Stimulated activated CD4-positive, alpha-beta T cell treated with anti-CD3 and anti-CD28 coated beads, Interleukin-4, amount 100 ng/mL, for 24 hours (primary cell): ENCODE measurements at regions not wholly inside any gene's neighbourhood (a gene's known extent, or its start where the extent isn't known, plus 50 kb on each side); places are given as distances from the start of the nearest gene placed in this dataset.
"Not testable (repeated sequence)": the region's sequence is repeated elsewhere in the genome, so short reads cannot be mapped to it uniquely, and the experiment has no call there.

Experiments
- DNase-seq: peaks from one replicate; pipeline ENCODE4 v3.0.0-alpha.2; 2020

GRCh38 chr2:17184512-17184911 lies 333.7 kb downstream of the RAD51AP2 start:
- DNase-seq, result no peak

- DNase-seq, result no peak
Observed at GRCh38 chr2:17182399-17182798, 335.8 kb downstream of the RAD51AP2 start.

- DNase-seq, result no peak
Observed at GRCh38 chr2:17181051-17181752, 337.0 kb downstream of the RAD51AP2 start.

- DNase-seq, result no peak
Observed at GRCh38 chr2:17179145-17179808, 339.0 kb downstream of the RAD51AP2 start.

GRCh38 chr2:17177088-17177487 lies 341.2 kb downstream of the RAD51AP2 start:
- DNase-seq, result no peak

- DNase-seq, result no peak
Observed at GRCh38 chr2:17171446-17172049, 346.7 kb downstream of the RAD51AP2 start.

GRCh38 chr2:17166506-17166905 lies 351.7 kb downstream of the RAD51AP2 start:
- DNase-seq, result no peak

GRCh38 chr2:17164550-17164949 lies 353.7 kb downstream of the RAD51AP2 start:
- DNase-seq, result no peak

GRCh38 chr2:17163638-17164037 lies 354.6 kb downstream of the RAD51AP2 start:
- DNase-seq, result no peak

- DNase-seq, result no peak
Observed at GRCh38 chr2:17162713-17163112, 355.5 kb downstream of the RAD51AP2 start.

- DNase-seq, result no peak
Observed at GRCh38 chr2:17160594-17160993, 357.6 kb downstream of the RAD51AP2 start.

- DNase-seq, result no peak
Observed at GRCh38 chr2:17156086-17156485, 362.2 kb downstream of the RAD51AP2 start.

GRCh38 chr2:17149945-17150344 lies 368.3 kb downstream of the RAD51AP2 start:
- no peak for DNase-seq

- no peak for DNase-seq
Observed at GRCh38 chr2:17148407-17149145, 369.7 kb downstream of the RAD51AP2 start.

GRCh38 chr2:17146358-17146757 lies 371.9 kb downstream of the RAD51AP2 start:
- DNase-seq, result no peak

- DNase-seq, result no peak
Observed at GRCh38 chr2:17136877-17137276, 381.4 kb downstream of the RAD51AP2 start.

GRCh38 chr2:17136231-17136630 lies 382.0 kb downstream of the RAD51AP2 start:
- no peak for DNase-seq

- no peak for DNase-seq
Observed at GRCh38 chr2:17135619-17136018, 382.6 kb downstream of the RAD51AP2 start.

- DNase-seq, result no peak
Observed at GRCh38 chr2:17133052-17133671, 385.1 kb downstream of the RAD51AP2 start.

GRCh38 chr2:17130627-17131026 lies 387.6 kb downstream of the RAD51AP2 start:
- not testable (repeated sequence) for DNase-seq

GRCh38 chr2:17125989-17126620 lies 392.1 kb downstream of the RAD51AP2 start:
- DNase-seq, result no peak

GRCh38 chr2:17124575-17125318 lies 393.5 kb downstream of the RAD51AP2 start:
- DNase-seq, result no peak
